ENCODE measurements at regions not wholly inside any gene's neighbourhood (a gene's known extent, or its start where the extent isn't known, plus 50 kb on each side); places are given as distances from the start of the nearest gene placed in this dataset.

DNA sequence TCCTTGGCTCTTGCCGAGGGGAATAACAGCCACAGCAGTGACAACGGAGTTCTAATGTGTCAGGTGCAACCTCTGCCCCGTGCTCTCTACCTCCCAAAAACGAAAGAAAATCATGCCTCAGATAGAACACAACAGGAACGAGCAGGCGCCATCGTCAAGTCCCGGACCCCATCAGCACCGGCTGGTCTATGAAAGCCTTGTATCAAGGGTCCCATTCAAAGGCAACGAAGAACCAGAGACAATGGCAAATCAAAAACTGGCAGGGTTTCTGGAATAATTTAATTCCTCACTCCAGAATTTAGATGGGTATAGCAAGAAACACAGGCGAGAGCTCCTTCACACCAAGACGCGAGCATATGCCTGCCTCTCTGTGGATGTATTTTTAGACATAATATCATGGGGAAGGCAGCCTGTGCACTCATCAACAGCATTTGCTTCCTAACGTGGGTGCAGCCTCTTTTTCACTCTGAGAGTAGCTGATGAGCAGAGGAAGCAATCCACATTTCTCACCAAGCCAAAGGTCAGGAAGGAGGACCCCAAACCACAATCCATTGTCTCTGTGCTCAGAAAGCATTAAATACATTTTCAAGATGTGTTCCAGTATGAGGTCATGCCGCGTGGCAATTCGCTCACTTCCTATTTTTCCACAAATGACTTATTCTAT, 193.4 kb upstream of the BLID start:
- no peak for DNase-seq

DNA sequence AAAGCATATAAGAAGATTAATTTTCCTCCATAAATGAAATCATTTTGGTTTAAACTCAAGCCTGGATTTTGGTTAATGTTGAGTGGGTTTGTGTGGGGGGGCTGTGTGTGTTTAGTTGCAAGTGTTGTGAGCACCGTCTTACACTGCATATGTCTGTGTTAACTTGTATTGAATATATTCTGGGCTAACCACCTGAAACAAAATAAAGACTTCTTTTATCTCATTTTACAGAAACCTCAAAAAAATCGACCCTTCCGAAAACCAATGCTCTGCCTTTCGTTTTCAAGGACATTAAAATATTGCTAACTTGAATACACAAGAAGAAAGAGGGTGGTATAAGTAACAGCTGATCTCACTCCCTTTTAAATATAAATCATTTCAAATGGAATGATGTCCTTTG, 192.2 kb upstream of the BLID start:
- DNase-seq: no peak

GRCh38 chr11:122307476-122308035, 191.5 kb upstream of the BLID start:
- no peak for DNase-seq

DNA sequence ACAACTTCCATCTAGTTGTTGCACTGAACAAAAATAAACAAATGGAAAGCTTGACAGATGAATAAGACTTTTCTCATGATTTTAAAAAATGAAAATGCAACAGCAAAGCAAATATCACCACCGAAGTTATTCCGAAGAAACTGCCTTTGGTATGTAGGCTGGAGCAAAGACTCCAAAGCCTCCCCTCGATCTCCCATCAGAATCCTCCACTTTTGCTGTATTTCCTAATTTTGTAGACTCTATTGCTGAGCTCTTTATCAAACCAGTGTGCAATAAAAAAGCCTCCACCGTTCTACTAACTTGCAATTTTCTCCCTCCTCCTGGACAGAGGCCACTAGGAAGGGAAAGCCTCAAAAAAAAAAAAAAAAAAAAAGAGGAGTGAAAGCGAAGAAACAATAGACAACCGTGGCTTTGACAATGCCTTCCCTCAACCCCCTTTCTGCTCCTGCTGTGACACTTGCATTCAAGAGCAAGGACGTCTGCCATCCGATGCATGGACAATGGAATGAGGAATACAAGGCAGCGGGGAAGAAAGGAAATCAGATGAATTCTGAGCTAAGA, 190.9 kb upstream of the BLID start:
- no peak for DNase-seq

DNA sequence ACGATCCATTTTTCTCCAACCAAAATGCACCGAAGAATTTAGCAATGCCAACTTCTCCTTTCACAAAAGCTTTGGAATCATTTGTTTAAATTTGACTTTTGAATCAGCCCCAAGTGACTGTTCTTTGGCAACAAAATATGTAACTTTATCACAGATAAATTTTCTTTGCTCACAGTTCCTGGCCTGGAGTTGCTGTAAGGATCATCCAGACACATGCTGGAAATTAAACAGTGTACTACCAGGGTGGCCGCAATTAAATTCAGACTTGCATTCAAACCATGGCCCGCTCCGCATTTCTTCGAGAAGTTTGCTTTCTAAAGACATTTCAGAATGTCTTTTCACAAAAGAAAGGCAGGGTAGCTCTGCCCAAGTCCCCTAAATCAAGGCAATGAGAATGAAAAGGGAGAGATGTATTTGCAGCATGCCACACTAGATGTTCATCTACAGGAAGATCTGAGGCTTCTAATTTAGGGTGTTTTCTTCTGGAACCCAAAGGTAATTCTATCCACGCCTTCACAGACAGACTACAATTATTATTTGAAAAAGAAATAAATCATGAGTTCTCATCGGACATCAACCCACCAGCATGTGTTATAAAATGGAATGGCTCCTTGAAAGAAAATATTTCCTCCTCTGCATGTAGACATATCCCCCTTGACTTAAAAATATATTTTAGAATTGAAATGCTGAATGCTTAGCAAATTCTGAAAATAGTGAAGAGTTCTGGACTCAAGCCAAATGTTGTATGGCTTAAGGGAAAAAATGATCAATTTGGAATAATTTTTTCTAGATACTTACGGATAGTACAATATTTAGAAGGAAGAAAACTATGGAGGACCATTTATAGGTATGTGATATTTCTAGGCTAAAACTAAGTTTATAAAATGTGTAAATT, 189.7 kb upstream of the BLID start:
- DNase-seq: no peak

DNA sequence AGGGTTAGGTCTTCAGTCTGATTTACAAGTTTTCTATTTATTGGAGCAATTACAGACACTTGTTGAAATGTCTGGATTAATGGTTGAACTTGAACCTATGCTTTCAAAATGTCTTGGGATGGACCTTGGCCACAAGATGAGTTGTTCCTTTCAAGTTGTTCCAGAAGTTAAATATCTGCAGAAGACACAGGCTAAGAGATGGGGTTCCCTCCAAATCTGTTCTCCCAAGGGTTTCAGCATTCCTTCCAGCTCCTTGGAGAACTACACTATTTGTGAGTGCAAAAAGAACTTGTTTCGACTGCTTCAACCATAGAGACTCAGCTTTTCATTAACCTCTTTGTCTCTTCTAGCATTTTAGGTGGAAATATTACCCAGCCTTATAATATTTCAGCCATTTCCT, 189.0 kb upstream of the BLID start:
- no peak for DNase-seq

DNA sequence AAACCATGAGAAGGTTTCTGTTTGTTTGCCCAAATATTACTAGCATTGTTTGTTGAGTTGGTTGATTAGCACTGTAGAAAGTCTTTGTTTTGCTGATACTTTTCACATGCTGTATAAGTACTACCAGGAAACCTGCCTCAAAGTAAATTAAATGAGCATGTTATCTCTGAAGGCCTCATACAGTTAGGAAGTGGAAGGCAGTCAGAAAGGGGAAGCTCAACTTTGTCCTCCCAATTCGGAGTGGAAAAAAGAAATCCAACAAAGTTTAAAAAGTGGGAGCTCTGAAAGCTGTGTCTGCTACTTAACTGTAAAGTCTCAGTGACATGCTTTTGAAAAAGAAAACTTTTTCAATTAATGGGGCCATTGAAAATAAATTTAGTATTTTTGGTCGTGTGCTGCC, 188.3 kb upstream of the BLID start:
- no peak for DNase-seq

DNA sequence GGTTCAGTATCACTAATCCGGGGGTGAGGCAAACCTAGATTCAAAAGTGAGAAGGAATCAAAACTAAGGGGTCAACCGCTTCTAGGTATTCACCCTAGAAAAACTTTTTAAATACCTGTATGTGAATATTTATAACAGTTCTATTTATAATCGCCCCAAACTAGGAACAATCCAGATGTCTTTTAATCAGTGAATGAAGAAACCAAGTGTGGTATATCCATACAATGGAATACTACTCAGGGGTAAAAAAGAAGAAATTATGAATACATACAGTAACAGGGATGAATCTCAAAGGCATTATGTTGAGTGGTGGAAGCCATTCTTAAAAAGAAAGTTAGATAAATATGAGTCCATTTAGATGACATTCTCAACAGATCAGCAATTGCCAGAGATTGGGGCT, 178.0 kb upstream of the BLID start:
- DNase-seq: no peak

- DNase-seq: no peak
Observed at GRCh38 chr11:122293296-122294023, 177.4 kb upstream of the BLID start.

GRCh38 chr11:122287401-122287800, 171.4 kb upstream of the BLID start:
- no peak for DNase-seq

DNA sequence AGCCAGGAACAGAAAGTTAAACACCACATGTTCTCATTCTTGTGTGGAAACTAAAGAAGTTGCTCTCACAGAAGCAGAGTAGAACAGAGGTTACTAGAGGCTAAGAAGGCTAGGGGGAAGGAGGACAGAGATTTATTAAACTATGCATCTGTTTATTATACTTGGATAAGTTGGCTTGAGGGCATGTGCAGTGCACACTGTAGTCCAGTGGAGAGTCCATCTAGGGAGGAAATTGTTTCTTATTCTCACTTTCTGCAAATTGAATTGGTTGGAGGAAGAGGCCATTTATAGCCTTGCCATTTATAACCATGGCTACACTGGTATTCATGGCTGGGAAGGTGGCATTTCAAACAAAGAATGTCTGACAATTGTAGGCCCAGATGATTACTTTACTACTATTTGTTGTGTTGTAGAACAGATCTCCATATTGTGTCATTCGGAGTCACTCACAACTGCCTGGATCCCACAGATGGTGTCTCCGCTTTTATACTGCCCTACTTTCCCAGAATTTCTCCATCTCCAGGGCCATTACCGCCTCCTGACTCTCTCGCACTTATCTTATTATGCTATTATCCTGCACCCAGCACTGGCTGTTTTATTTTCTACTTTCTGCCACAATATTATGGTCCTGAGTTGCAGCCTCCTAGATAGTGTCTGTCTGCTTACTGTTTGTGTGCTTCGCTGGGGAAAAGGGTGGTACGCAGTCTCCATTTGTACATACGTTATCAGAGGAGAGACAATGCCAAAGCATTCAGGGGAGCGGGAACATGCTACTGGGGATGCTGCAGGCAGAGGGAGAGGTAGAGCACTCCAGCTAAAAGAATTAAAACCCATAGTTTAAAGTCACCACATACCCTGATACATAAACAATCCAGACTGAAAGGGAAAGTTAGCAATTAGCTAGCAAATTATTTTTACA, 169.3 kb upstream of the BLID start:
- DNase-seq: no peak

- DNase-seq: no peak
Observed at GRCh38 chr11:122280870-122281269, 164.9 kb upstream of the BLID start.

- DNase-seq: no peak
Observed at GRCh38 chr11:122279194-122279593, 163.2 kb upstream of the BLID start.

- DNase-seq: no peak
Observed at GRCh38 chr11:122277493-122277892, 161.5 kb upstream of the BLID start.

DNA sequence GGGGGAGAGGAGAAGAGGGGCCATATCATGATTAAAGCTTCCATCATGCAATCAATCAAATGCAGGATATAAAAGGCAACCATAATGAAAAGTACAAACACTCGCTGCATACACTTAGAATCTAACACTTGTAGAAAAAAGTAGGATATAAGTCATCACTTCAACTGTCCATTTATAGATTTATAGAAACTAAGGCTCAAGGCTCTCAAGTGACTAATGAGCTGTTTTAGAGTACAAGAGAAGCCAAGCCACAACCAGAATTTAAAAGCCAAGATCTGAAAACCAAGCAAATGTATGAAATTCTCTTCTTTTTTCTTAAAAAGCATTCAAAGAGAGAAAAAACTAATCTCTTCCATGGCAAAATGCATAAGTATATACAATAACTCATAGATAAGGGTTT, 160.2 kb upstream of the BLID start:
- no peak for DNase-seq

DNA sequence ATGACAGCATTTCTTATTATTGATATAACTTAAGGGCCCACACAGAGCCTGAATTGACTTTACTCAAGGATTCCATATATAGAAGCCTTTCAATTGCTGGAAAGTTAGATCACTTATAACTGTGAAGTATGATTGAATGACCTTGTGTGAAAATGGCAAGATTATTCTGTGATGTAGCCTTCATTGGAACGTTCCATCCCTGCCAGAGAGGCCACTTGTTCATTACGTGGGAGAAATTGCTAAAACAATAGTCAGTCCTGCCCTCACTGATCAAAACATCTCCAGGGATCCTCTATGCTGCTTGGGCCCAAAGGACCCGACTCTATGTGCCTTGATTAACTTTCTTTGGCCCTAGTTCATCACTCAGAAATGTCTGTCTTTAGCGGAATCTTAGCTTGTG, 159.5 kb upstream of the BLID start:
- no peak for DNase-seq

DNA sequence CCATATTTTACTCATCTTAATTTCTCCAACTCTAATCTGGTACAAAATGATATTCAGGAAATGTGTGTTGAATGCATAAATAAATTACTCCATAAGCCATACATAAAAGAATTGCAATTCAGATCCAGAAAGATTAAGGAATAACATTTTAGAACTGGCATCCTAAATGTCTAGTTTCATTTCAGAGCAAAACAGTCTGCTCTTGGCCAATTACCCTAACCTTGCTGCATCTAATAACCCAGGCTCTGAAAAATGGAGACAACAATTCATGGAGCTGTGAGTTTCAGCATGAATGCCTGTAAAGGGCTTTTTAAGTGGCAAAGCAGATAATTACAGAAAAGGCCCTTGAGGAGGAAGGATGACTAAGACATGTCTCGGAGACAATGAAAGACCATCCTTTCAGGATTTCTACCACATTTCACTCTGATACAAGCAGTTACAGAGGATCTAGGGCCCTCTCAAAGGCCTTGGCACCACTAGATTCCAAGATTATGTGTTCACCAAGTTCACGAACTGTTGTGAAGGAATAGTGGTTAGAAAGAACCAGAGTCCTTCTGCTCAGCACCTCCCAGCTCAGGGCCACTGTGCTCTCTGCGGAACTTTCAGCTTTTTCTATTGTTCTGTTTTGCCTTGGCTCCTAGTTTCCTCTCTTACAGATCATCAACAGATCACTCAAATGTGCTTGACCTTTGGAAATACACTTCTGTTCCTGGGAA, 157.6 kb upstream of the BLID start:
- DNase-seq: no peak

DNA sequence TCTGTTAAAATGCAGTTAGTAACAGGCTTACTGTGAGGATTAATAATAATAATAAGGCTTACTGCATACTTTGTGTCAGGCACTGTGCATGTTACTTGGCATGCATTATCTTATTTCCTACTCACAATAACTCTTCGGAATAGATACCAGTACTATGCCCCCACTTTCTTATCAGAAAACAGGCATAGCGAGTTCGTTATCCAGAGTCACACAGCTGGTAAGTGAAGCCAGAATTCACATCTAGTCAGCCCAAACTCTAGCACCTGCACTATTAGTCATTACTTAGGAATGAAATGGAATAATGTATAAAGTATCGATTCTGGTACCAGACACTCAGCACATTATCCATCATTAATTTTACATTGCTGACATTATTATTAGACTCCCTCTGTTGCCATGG, 155.7 kb upstream of the BLID start:
- no peak for DNase-seq

GRCh38 chr11:122271137-122271536, 155.1 kb upstream of the BLID start:
- no peak for DNase-seq

GRCh38 chr11:122270535-122270934, 154.5 kb upstream of the BLID start:
- DNase-seq: no peak

DNA sequence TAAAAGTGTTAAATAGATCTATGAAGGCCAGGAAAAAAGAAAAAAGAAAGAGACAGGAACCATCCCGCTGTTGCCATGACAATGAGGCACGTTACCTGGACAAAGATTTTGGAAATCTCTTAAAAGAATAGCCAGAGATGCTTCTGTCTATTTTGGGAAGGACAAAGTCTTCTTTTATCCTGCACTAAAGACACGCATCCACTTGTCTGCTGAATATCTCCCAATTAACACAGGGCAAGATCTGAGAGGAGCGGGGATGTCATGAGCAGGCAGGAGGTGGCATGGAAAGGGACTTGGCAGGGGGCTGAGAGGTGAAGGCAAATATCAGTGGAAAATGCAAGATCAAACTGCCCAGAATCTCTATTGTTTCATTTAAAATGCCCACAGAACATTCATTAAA, 153.8 kb upstream of the BLID start:
- no peak for DNase-seq
